NOMO-1 (cell line): ENCODE measurements at regions not wholly inside any gene's neighbourhood (a gene's known extent, or its start where the extent isn't known, plus 50 kb on each side); places are given as distances from the start of the nearest gene placed in this dataset.

Experiments used
- DNase-seq, 2 experiments: peaks; one replicate each; lab custom pipeline; 2025; ENCODE audit not compliant: unreplicated experiment in 2 of 2; lab: John Stamatoyannopoulos, UW

- no peak for DNase-seq
Measured at GRCh38 chr11:70486731-70487130, 88.4 kb downstream of the CTTN start.

GRCh38 chr11:70487160-70487559 is 88.8 kb downstream of the CTTN start:
- no peak for DNase-seq

GRCh38 chr11:70487756-70488155 is 89.4 kb downstream of the CTTN start:
- DNase-seq, result no peak

GRCh38 chr11:70488171-70488703 is 89.9 kb downstream of the CTTN start:
- no peak for DNase-seq

GRCh38 chr11:70489276-70489675 is 90.9 kb downstream of the CTTN start:
- DNase-seq, result no peak

- DNase-seq, result no peak
Measured at GRCh38 chr11:70490208-70490607, 91.9 kb downstream of the CTTN start.

DNA sequence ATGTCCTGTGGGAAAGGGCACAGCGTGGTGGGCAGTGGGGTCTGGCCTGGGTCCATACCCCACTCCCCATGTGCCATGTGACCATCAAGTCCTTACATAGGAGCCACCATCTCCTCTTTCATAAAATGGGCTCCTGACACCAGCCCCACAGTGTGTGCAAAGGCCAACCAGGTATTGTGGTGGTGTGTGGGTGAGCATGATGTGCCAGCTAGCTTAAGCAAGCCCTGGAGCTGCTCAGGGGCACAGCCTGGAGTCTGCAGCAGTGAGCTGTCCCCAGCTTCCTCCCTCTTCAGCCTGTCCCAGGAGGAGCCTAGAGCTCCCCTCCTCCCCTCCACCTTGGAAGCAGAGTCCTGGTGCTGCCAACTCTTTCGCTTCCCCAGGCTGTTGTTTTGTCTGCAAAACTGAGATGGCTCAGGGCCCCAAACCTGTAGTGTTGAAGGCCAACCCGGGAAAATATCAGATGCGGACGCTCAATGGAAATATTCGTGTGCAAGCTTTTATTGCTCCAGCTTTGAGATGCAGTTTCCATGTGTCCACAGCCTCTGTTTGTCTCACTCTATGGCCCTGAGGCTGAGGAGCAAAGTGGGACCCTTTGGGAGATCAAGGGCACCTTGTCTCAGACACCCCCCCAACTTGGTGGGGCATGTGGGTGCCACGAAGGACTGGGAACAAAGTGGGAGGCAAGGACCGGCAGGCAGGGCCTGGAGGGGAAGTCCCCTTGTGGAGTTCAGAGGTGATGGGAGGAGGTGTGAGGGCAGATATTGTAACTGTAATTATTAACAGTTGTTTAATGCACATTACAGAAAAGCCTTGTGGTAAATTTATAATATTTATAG is 92.6 kb downstream of the CTTN start:
- DNase-seq, result no peak

GRCh38 chr11:70491696-70492472 is 93.6 kb downstream of the CTTN start:
- DNase-seq, result no peak

DNA sequence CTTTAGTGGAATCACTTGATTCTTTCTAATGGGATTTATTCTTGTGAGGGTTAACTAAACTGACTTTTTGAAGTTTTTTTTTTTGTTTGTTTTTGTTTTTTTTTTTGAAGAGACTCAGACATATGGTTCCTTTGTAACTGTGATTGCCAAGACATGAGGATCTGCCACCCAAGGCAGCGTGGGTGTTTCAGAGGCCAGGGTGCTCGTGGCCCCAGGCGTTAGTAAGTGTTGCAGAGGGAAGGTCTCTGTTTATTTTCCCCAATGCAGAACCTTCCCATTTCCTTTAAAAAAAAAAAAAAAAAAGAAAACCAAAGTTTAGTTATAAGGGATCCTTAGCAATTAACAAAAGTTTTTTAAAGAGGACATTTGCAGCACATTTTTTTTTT is 94.8 kb downstream of the CTTN start:
- DNase-seq, result no peak

- DNase-seq, result no peak
Measured at GRCh38 chr11:70493891-70494290, 95.6 kb downstream of the CTTN start.

DNA sequence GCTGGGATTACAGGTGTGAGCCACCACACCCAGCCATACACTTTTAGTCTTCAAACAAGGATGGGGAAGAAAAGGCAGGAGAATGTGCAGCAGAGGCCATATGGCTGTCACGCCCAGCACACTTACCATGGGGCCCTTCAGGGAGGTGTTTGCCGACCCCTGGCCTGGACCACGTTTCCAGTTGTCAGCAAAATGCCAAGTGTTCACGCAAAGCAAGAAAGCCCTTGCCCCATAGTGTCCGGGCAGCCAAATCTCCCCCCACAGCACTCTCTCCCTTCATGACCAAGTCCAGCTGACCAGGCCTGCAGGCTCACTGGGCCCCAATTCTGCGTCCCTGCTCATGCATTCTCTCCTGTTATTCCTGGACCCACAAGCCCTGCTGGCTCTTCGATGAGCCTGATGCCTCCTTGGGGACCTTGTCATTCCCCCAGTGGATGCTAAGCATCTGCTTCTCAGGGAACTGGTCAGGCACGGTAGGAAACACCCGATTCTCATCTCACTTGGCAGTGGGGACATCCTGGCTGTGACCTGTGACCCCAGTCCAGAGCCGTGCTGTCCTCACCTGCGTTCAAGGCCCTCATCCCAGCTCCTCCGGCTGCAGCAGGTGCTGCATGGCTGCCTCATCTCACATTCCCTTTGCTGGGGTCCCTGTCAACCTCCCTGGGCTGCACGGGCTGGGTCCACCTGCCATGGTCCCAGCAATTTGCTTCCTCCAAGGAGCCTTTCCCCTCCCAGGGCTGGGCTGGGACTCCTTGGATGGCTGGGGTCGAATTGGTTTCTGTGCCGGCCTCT is 96.4 kb downstream of the CTTN start:
- DNase-seq, result no peak

GRCh38 chr11:70495351-70496310 is 97.3 kb downstream of the CTTN start:
- no peak for DNase-seq

GRCh38 chr11:70496591-70497535 is 98.5 kb downstream of the CTTN start:
- DNase-seq, result no peak

- no peak for DNase-seq
Measured at GRCh38 chr11:70497536-70498075, 99.3 kb downstream of the CTTN start.

DNA sequence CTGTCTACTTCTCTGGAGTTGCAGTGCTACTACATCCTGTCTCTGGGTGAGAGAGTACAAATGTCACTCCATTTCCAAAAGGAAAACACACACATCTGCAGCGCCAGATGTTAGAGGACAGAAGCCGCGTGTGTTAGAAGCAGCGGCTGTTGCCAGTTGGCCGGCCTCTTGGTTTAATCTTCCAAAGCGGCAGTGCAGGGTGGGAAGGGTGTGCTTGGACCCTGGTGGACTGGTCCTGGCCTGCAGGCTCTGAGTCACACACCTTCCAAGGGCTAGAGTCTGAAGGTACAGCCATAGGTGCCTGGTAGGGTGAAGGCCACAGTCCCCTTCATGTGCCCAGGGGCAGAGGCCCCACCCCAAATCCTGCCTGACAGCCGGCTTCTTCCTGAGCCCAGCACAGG is 99.8 kb downstream of the CTTN start:
- DNase-seq, result no peak

DNA sequence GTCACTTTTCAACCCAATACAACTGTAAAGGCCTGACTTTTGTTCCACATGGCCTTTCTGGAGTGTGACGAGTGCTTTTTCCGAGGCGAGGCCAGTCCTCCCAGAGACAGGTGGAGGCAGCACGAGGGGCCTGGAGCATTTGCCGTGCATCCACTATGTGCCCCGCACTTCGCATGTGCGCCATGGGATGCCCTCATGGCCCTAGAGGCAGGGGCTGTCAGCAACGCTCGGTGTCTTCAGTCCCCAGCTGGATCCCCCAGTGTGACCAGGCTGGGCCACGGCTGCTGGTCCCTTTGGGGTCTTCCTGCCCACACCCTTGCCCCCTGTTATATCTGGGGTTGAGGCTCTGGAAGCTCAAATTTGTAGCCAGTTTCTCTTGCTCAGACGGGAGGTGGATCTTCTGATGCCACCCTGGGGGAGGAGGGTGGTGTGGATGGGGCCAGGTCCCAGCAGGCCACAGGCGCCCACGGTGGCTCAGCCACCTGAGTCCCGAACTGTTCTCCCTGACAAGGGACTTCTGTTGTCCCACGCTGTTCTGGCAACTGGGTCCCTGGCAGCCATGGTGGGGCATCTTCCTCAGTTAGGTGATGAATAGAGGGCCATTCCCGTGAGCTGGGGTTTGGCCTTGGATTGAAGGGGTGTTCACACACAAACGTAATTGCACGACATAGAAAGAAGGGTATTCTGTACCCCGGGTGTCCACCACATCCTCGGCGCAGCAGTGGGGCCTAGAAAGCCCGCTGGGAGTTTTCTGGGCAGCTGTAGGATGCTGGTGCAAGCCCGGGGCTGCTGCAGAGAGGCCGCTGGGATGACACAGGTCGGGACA is 100.9 kb downstream of the CTTN start:
- DNase-seq, result no peak

GRCh38 chr11:70500076-70500847 is 101.9 kb downstream of the CTTN start:
- no peak for DNase-seq
